NCI-H2171 treated with DMSO at 0.1 percent for 48 hours (cell line): ENCODE measurements at regions not wholly inside any gene's neighbourhood (a gene's known extent, or its start where the extent isn't known, plus 50 kb on each side); places are given as distances from the start of the nearest gene placed in this dataset.
"Not testable (repeated sequence)": the region's sequence is repeated elsewhere in the genome, so short reads cannot be mapped to it uniquely, and the experiment has no call there.

ENCODE experiments used
- DNase-seq: peaks from one replicate; lab custom pipeline; 2025; lab: John Stamatoyannopoulos, UW

DNA sequence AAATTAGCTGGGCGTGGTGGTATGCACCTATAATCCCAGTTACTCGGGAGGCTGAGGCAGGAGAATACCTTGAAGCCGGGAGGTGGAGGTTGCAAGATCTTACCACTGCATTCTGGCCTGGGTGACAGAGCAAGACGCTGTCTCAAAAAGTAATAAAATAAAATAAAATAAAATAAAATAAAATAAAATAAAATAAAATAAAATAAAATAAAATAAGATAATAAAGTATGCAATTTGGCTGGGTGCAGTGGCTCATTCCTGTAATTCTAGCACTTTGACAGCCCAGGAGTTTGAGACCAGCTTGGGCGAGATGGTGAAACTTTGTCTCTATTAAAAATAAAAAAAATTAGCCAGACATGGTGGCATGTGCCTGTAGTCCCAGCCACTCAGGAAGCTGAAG lies 85.6 kb upstream of the XPO1 start:
- no peak for DNase-seq

DNA sequence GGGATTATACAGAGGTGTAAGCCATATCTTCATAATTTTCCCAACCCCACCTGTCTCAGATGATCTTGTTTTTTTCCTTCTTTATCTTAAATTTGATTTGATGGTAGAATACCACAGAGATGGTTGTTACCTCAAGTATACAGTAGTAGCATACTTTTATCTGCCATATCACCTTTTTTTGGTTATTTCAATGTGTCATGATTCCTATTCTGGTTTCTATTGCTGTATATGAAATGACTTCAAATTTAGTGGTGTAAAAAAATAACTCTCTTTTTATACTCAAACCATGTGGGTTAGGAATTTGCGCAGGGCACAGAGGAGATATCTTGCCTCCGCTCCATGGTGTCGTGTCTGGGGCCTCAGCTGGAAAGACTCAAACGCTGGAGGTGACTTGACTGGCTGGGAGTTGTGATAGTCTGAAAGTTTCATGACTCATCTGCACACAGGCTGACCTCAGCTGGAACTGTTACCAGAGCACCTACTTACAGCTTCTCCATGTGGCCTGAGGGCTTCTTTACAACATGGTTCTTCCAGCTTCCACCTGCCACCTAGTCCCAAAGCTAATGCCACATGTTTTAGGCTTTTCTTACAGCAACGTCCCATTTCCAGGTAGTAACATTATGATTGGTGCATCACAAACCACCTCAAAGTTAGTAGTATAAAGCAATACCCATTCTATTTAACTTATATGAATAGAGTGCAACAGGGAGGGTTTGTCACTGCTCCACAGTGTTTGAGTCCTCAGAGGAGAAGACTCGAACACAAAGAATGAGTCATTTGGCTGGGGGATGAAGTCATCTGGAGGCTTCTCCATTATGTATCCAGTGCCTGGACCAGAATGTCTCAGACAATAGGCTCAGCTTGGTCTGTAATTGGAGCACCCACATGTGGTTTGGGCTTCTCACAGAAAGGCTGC lies 82.3 kb upstream of the XPO1 start:
- DNase-seq, result no peak

DNA sequence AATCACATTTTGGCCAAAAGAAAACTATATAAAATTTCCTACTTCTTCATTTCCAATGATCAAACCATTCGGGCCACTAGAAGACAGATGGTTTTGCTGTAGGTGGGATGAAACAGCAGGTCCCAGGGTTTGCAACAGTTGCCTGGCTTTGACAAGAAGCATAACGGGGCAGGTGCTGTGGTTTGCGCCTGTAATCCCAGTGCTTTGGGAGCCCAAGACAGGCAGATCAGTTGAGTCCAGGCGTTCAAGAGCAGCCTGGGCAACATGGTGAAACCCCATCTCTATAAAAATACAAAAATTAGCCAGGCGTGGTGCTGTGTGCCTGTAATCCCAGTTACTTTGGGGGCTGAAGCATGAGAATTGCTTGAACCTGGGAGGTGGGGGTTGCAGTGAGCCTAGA lies 81.4 kb upstream of the XPO1 start:
- DNase-seq, result no peak

DNA sequence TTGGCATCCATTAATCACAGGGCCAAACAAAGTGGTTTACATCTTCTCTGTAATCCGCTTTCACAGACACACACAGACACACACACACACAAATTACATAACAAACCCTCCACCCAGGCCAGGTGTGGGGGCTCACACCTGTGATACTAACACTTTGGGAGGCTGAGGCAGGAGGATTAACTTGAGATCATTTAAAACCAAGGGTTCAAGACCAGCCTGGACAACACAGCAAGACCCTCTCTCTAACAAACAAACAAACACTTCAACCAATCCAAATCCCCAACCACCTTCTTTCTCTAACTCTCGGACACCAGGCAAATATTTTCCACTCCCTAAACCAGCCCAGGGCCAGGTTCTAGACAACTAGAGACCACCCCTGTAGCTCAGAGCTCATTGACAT lies 79.5 kb upstream of the XPO1 start:
- DNase-seq, result no peak

DNA sequence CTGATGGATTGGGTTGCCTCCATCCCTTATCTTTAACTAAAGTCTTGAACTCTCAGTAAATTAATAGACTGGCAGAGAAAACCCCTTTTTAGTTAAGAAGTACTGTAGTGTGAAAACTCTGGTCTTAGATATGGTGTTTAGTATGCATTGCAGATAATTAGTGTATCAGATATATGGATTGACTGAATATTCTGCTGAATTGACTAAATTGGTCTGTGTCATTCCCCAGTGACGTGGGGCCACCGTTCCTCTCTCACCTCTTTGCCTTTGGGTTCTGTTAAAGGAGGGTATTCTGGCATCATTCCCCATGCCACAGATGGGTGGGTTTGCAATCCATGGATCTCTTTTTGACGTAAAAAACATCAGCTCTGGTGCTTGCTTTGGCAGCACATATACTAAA lies 67.1 kb upstream of the XPO1 start:
- no peak for DNase-seq

DNA sequence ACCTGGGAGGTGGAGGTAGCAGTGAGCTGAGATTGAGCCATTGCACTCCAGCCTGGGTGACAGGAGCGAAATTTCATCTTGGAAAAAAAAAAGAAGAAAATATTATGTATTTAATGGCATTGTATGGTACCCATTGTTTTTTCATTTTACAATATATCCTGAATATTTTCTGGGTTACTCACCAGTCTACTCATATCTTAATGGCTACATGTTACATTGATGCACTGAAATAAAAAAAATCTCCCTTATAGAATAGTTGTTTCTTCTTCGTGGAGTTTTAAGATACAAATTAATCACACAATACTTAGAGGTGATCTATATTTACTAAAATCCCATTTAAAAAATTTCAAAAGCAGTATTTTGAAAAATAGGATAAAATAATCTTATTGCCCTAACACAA lies 66.3 kb upstream of the XPO1 start:
- DNase-seq, result no peak

DNA sequence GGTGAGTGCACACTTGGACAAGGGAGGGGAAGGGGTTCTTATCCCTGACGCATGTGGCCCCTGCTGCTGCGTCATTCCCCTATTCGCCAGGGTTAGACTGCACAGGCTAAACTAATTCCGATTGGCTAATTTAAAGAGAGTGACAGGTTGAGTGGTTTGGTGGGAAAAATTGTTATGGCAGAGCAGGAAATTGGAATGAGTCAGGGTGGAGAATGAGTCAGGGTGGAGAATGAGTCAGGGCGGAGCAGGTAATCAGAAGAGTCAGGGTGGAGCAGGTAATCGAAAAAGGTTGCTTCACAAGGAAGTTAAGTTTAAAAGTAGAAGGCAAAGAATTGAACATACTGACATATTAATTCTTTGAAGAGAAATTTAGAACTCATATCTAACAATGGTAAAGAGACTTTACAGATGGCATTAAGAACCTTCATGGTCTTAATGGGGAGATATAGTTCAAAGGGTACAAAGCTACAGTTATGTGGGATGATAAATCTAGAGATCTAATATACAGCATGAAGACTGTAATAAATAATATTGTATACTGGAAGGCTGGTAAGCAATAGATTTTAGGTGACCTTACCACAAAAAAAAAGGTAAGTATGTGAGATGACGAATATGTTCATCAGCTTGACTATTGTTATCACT lies 60.5 kb upstream of the XPO1 start:
- DNase-seq, result not testable (repeated sequence)

DNA sequence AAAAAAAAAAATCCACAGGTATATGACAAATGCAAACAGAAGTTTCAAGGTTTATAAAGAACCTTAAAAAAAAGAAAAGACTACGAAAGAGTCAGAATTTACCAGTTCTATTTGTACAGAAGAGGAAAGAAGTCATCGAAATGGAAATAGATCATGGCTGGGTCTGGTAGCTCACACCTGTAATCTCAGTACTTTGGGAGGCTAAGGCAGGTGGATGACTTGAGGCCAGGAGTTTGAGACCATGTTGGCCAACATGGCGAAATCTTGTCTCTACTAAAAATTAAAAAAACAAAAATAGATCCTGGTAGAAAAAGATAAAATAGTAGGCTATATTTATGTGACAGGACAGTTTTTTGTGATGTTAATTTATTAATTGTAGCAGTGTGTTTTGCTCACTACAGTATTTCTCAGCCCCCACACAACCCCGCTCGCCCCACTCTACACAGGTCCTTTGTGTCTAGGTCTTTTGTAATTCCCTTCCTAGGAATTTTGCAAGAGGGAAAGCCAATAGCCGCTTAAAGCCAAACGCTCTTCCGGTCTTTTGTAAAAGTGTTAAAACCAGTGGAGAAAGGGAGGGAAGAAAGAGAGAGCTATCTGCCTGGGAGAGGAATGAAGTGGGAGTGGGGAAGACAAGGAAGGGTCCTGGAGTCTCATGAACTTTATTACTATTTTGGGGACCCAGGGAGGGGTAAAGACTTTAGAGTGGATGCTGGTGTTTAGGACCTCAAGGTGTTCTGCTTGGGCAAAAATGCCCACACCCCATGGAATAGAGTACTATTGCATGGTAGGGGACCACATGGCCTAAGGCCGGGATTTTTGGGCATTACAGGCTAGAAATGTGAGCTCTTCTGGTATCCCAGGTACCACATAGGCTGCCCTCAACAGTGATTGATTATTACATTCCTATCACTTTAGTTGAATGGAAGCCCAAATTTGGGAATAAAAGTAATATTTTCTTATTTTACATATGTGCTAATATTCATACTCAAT lies 59.4 kb upstream of the XPO1 start:
- no peak for DNase-seq

DNA sequence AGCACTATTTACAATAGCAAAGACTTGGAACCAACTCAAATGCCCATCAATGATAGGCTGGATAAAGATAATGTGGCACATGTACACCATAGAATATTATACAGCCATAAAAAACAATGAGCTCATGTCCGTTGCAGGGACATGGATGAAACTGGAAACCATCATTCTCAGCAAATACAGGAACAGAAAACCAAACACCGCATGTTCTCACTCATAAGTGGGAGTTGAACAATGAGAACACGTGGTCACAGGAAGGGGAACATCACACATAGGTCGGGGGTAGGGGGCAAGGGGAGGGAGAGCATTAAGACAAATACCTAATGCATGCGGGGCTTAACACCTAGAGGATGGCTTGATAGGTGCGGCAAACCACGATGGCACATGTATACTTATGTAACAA lies 56.0 kb upstream of the XPO1 start:
- DNase-seq, result not testable (repeated sequence)

DNA sequence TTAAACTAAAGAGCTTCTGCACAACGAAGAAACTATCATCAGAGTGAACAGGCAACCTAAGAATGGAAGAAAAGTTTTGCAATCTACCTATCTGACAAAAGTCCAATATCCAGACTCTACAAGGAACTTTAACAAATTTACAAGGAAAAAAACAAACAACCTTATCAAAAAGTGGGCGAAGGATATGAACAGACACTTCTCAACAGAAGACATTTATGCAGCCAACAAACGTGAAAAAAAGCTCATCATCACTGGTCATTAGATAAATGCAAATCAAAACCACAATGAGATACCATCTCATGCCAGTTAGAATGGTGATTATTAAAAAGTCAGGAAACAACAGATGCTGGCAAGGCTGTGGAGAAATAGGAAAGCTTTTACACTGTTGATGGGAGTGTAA lies 55.5 kb upstream of the XPO1 start:
- DNase-seq, result not testable (repeated sequence)

DNA sequence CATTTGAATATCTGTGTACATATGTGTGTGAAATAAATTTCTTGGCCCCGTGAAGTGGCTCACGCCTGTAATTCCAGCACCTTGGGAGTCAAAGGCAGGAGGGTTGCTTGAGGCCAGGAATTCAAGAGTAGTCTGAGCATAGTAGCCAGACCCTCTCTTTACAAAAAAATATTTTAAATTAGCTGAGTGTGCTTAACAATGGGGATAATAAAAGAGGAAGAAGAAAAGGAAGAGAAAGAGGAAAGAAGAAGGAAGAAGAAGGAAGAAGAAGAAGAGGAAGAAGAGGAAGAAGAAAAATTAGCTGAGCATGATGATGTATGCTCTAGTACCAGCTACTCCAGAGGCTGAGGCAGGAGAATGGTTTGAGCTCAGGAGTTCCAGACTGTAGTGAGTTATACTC lies 52.1 kb upstream of the XPO1 start:
- DNase-seq, result no peak

DNA sequence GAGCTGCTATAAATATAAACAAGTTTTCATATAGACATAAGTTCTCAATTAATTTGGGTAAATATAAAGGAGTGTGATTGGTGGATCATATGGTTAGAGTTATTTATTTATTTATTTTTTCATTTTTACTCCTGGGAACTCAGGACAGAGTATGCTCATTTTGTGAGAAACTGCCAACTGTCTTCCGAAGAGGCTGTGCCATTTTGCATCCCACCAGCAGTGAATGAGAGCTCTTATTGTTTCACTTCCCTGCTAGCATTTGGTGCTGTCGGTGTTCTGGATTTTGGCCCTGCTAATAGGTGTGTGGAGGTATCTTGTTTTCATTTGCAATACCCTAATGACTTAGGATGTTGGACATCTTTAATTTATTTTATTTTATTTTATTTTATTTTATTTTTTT lies 50.4 kb upstream of the XPO1 start:
- no peak for DNase-seq
